ENCODE measurements at regions not wholly inside any gene's neighbourhood (a gene's known extent, or its start where the extent isn't known, plus 50 kb on each side); places are given as distances from the start of the nearest gene placed in this dataset.

- Mint-ChIP-seq H3K36me3 (ENCODE audit: low read depth) (no peaks in the 10 kb centered on the region), H3K4me3 (no peak overlapping the region), H3K9me3 (no peaks in the 10 kb centered on the region), H3K27me3 (ENCODE audit: low read depth) (peaks cover 21% of the 10 kb centered on the region), H3K4me1 (no peaks in the 10 kb centered on the region), H3K27ac (no peak overlapping the region)
- TF ChIP-seq CTCF (IDR thresholded peaks at IDR 0.05; ENCODE audit: unreplicated experiment in 3 of 3) = no peak
Measured at GRCh38 chr13:67440236-67440975, 210.3 kb upstream of the PCDH9 start.

DNA sequence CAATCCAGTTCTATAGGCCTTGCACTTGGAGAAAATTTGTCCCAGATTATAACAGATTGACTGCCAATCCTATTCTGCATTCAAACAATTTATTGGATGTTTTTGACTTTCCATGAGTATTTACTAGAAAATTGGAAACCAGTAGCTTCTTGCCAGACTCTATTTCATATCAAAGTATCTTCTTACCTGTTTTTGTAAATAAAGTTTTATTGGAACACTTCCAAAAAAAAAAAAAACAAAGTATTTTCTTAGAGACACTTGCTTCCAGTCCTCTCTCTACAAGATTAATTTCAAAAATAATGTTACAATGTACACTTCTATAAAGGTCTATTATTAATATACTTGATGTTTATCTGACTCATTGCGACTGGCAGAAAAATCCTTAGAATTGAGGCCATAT is 209.2 kb upstream of the PCDH9 start:
- TF ChIP-seq CTCF (IDR thresholded peaks at IDR 0.05; ENCODE audit: unreplicated experiment in 3 of 3) = no peak
- Mint-ChIP-seq H3K36me3 (ENCODE audit: low read depth) (no peaks in the 10 kb centered on the region), H3K9me3 (no peaks in the 10 kb centered on the region), H3K27me3 (ENCODE audit: low read depth) (peaks cover 21% of the 10 kb centered on the region), H3K27ac (no peak overlapping the region), H3K4me1 (no peaks in the 10 kb centered on the region), H3K4me3 (no peak overlapping the region)

GRCh38 chr13:67438465-67438864 is 208.3 kb upstream of the PCDH9 start:
- no peaks in the 10 kb centered on the region for H3K4me1 Mint-ChIP-seq
- TF ChIP-seq CTCF (IDR thresholded peaks at IDR 0.05; ENCODE audit: unreplicated experiment in 3 of 3) = no peak
- H3K27ac Mint-ChIP-seq = no peak overlapping the region
- no peaks in the 10 kb centered on the region for H3K36me3 Mint-ChIP-seq (ENCODE audit: low read depth)
- H3K27me3 Mint-ChIP-seq (ENCODE audit: low read depth) = peaks cover 21% of the 10 kb centered on the region
- H3K4me3 Mint-ChIP-seq = no peak overlapping the region
- H3K9me3 Mint-ChIP-seq = no peaks in the 10 kb centered on the region

GRCh38 chr13:67437244-67437643 is 207.1 kb upstream of the PCDH9 start:
- no peak overlapping the region for H3K4me3 Mint-ChIP-seq
- H3K36me3 Mint-ChIP-seq (ENCODE audit: low read depth) = no peaks in the 10 kb centered on the region
- H3K9me3 Mint-ChIP-seq = no peaks in the 10 kb centered on the region
- peaks cover 16% of the 10 kb centered on the region for H3K27me3 Mint-ChIP-seq (ENCODE audit: low read depth)
- H3K4me1 Mint-ChIP-seq = no peaks in the 10 kb centered on the region
- H3K27ac Mint-ChIP-seq = no peak overlapping the region
- TF ChIP-seq CTCF (IDR thresholded peaks at IDR 0.05; ENCODE audit: unreplicated experiment in 3 of 3) = no peak

GRCh38 chr13:67421475-67421874 is 191.3 kb upstream of the PCDH9 start:
- no peaks in the 10 kb centered on the region for H3K9me3 Mint-ChIP-seq
- no peak overlapping the region for H3K27ac Mint-ChIP-seq
- H3K27me3 Mint-ChIP-seq (ENCODE audit: low read depth) = no peaks in the 10 kb centered on the region
- no peak for TF ChIP-seq CTCF (IDR thresholded peaks at IDR 0.05; ENCODE audit: unreplicated experiment in 3 of 3)
- H3K4me1 Mint-ChIP-seq = no peaks in the 10 kb centered on the region
- H3K4me3 Mint-ChIP-seq = no peak overlapping the region
- no peaks in the 10 kb centered on the region for H3K36me3 Mint-ChIP-seq (ENCODE audit: low read depth)

All from nephron (organoid).